SK-N-SH (cell line): ENCODE measurements at regions not wholly inside any gene's neighbourhood (a gene's known extent, or its start where the extent isn't known, plus 50 kb on each side); places are given as distances from the start of the nearest gene placed in this dataset.

Source experiments
- CTCF ChIA-PET: fragments of 300-600, 350-600 bp; formaldehyde crosslinking; extraction: SDS; loops from one replicate; lab custom pipeline; 2021; lab: Yijun Ruan, JAX
- POLR2A ChIA-PET: fragments of 350-600 bp; sonication (Branson Sonifier 250); formaldehyde crosslinking; extraction: SDS; loops from one replicate; lab custom pipeline; 2020; ENCODE audit warnings: antibody characterized with exemption, inconsistent platforms; lab: Yijun Ruan, JAX
- DNase-seq: peaks from one replicate; pipeline ENCODE4 v3.0.0; 2012
- H2AFZ ChIP-seq: fragments of 200-600 bp; sonication (generic); 2 replicates; pipeline ENCODE4 v1.8.1; 2016; ENCODE audit warnings: antibody characterized with exemption, mild to moderate bottlenecking, low read depth
- H3F3A ChIP-seq: fragments of 200-600 bp; sonication (generic); replicated peaks from 2 replicates; pipeline ENCODE3; 2016; ENCODE audit warnings: antibody characterized with exemption, mild to moderate bottlenecking; ENCODE audit not compliant: insufficient read depth
- H3K27ac ChIP-seq, 2 experiments: fragments of 200-500 bp in 1 of 2; fragments of 200-600 bp in 1 of 2; sonication (Bioruptor generic) in 1 of 2; sonication (generic), shearing (Covaris generic) in 1 of 2; 2 replicates each; pipeline versions ENCODE4 v1.5.1 to v1.6.1; 2014 to 2016; ENCODE audit warnings: low read depth in 2 of 2, inconsistent platforms in 1 of 2, low read length in 1 of 2, mild to moderate bottlenecking in 1 of 2, mixed read lengths in 1 of 2
- H3K27me3 ChIP-seq: fragments of 200-600 bp; sonication (generic), shearing (Covaris generic); 2 replicates; pipeline ENCODE4 v1.6.1; 2016; ENCODE audit warnings: mixed run types; ENCODE audit not compliant: insufficient read depth
- H3K36me3 ChIP-seq, 2 experiments: fragments of 200-500 bp in 1 of 2; fragments of 200-600 bp in 1 of 2; sonication (Bioruptor generic) in 1 of 2; sonication (generic) in 1 of 2; replicated peaks in 1 of 2; 2 replicates each; pipeline versions ENCODE3 to v1.5.1; 2014 to 2016; ENCODE audit warnings: low read length in 1 of 2, mild to moderate bottlenecking in 1 of 2; ENCODE audit not compliant: insufficient read depth in 2 of 2, control insufficient read depth in 1 of 2
- H3K4me1 ChIP-seq, 2 experiments: fragments of 200-500 bp in 1 of 2; fragments of 200-600 bp in 1 of 2; sonication (Bioruptor generic) in 1 of 2; sonication (generic), shearing (Covaris generic) in 1 of 2; 2 replicates each; pipeline versions ENCODE4 v1.5.1 to v1.6.1; 2014 to 2016; ENCODE audit warnings: low read depth in 1 of 2, low read length in 1 of 2, mixed run types in 1 of 2; ENCODE audit not compliant: insufficient read depth in 2 of 2, control insufficient read depth in 1 of 2
- H3K4me2 ChIP-seq: fragments of 200-600 bp; sonication (generic), shearing (Covaris generic); 2 replicates; pipeline ENCODE4 v1.6.1; 2017; ENCODE audit warnings: mixed run types
- H3K4me3 ChIP-seq, 2 experiments: fragments of 200-500 bp in 1 of 2; fragments of 200-600 bp in 1 of 2; sonication (Bioruptor generic) in 1 of 2; sonication (generic), shearing (Covaris generic) in 1 of 2; 2 replicates each; pipeline versions ENCODE4 v1.5.1 to v1.8.1; 2014 to 2016; ENCODE audit warnings: low read depth in 2 of 2, inconsistent platforms in 1 of 2, low read length in 1 of 2, mild to moderate bottlenecking in 1 of 2, mixed read lengths in 1 of 2, moderate library complexity in 1 of 2
- H3K79me2 ChIP-seq: fragments of 200-600 bp; sonication (generic); 2 replicates; pipeline ENCODE4 v1.8.1; 2017; ENCODE audit warnings: mild to moderate bottlenecking; ENCODE audit not compliant: insufficient read depth
- H3K9ac ChIP-seq: fragments of 200-600 bp; sonication (generic); 2 replicates; pipeline ENCODE4 v1.6.1; 2017; ENCODE audit warnings: mixed run types
- H3K9me2 ChIP-seq: fragments of 200-600 bp; sonication (generic); 2 replicates; pipeline ENCODE4 v1.6.1; 2017; ENCODE audit warnings: mixed run types
- H3K9me3 ChIP-seq: fragments of 200-600 bp; sonication (generic); 2 replicates; pipeline ENCODE4 v1.6.1; 2017; ENCODE audit warnings: mixed run types, mild to moderate bottlenecking, moderate library complexity
- H4K20me1 ChIP-seq: fragments of 200-600 bp; sonication (generic); 2 replicates; pipeline ENCODE4 v1.6.1; 2017; ENCODE audit warnings: mild to moderate bottlenecking, mixed run types; ENCODE audit not compliant: insufficient read depth
- CHD2 ChIP-seq: fragments of 150-350 bp; IDR thresholded peaks from 2 replicates; pipeline ENCODE4 v1.6.1; 2018; ENCODE audit warnings: low read length; ENCODE audit not compliant: partially characterized antibody
- ELF1 ChIP-seq: IDR thresholded peaks from 2 replicates; pipeline ENCODE4 v1.4.0; 2012
- EZH2phosphoT487 ChIP-seq: fragments of 200-600 bp; sonication (generic); IDR thresholded peaks from 2 replicates; pipeline ENCODE4 v1.6.1; 2017; ENCODE audit warnings: low read depth, mixed run types, mild to moderate bottlenecking, antibody characterized with exemption, moderate library complexity, borderline replicate concordance
- FOSL2 ChIP-seq: IDR thresholded peaks from 2 replicates; pipeline ENCODE4 v1.4.0; 2012; ENCODE audit warnings: low read depth, mild to moderate bottlenecking, moderate library complexity, borderline replicate concordance
- GABPA ChIP-seq: IDR thresholded peaks from 2 replicates; pipeline ENCODE4 v1.4.0; 2012; ENCODE audit warnings: low read depth, mild to moderate bottlenecking
- JUND ChIP-seq: IDR thresholded peaks from 2 replicates; pipeline ENCODE4 v1.4.0; 2012
- MEF2A ChIP-seq: IDR thresholded peaks from 2 replicates; pipeline ENCODE4 v1.4.0; 2012; ENCODE audit warnings: low read depth, borderline replicate concordance
- NFIC ChIP-seq: IDR thresholded peaks from 2 replicates; pipeline ENCODE4 v1.4.0; 2012; ENCODE audit warnings: borderline replicate concordance
- POLR2AphosphoS5 ChIP-seq: IDR thresholded peaks from 2 replicates; pipeline ENCODE4 v1.6.1; 2012; ENCODE audit warnings: low read depth, low read length
- RAD21 ChIP-seq: IDR thresholded peaks from 2 replicates; pipeline ENCODE4 v1.6.1; 2012; ENCODE audit warnings: mild to moderate bottlenecking, low read length
- SMC3 ChIP-seq: IDR thresholded peaks from 2 replicates; pipeline ENCODE4 v1.6.1; 2012; ENCODE audit warnings: low read depth, low read length, improper control_type of control experiment
- TEAD4 ChIP-seq: IDR thresholded peaks from 2 replicates; pipeline ENCODE4 v1.4.0; 2012; ENCODE audit warnings: mild to moderate bottlenecking, borderline replicate concordance; ENCODE audit not compliant: insufficient read depth
- YY1 ChIP-seq: IDR thresholded peaks from 2 replicates; pipeline ENCODE4 v1.4.0; 2012; ENCODE audit warnings: low read depth, mild to moderate bottlenecking
- WGBS: methylation state at CpG from one replicate; pipeline ENCODE4 v1.1.6; 2017; ENCODE audit warnings: low lambda C conversion rate; 5-methylcytosine and 5-hydroxymethylcytosine counted together
- TF ChIP-seq, protein P1 (sequence below): IDR thresholded peaks from 2 replicates; pipeline ENCODE4 v1.4.0; 2012; ENCODE audit warnings: low read depth
- TF ChIP-seq, protein P2 (sequence below): IDR thresholded peaks from 2 replicates; pipeline ENCODE4; 2012
- TF ChIP-seq, protein P3 (sequence below): fragments of 200-600 bp; sonication (generic); IDR thresholded peaks from 2 replicates; pipeline ENCODE4 v1.6.1; 2017; ENCODE audit warnings: antibody characterized with exemption, mild to moderate bottlenecking, moderate library complexity
- TF ChIP-seq, protein P4 (sequence below): IDR thresholded peaks from 2 replicates; pipeline ENCODE4 v1.4.0; 2012; ENCODE audit warnings: low read depth, borderline replicate concordance
- TF ChIP-seq, protein P5 (sequence below): IDR thresholded peaks from 2 replicates; pipeline ENCODE4 v1.6.1; 2012; ENCODE audit warnings: mild to moderate bottlenecking, low read depth, low read length, moderate library complexity
- TF ChIP-seq, protein P6 (sequence below): fragments of 150-350 bp; IDR thresholded peaks from 2 replicates; pipeline ENCODE4 v1.6.1; 2017; ENCODE audit warnings: antibody characterized with exemption, low read length, low read depth, borderline replicate concordance

DNA sequence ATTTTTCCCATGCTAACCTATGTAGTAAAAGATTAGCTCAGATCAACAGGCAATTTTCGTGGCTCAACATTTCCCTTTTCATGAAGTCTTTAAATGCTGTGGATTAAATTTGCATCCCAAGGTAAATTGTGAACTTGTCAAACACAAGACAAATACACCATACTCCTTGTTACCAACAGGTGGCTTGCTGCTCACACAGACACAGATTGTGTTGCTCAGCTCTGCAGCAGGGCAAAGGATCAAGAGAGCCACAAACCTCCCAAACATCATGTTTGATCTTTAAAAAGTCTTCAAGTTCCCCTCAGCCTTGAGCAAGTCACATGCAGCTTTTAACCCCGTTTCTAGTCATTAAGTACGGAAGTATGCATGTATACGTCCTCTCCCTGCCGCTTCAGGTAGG, 119.6 kb upstream of the CNTNAP4 start:
- H3K4me3 ChIP-seq: no peak overlapping the region
- H2AFZ ChIP-seq: no peak overlapping the region
- TF ChIP-seq YY1 (no peak), TEAD4 (no peak), SMC3 (no peak), CHD2 (no peak), ELF1 (no peak), GABPA (no peak)
- TF ChIP-seq, protein P1, sequence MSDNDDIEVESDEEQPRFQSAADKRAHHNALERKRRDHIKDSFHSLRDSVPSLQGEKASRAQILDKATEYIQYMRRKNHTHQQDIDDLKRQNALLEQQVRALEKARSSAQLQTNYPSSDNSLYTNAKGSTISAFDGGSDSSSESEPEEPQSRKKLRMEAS: no peak
- no peak overlapping the region for H3K9ac ChIP-seq
- DNase-seq: no peak
- H3K9me3 ChIP-seq: no peaks in the 10 kb centered on the region; the same call in 1 of the 2 replicates
- H3K9me2 ChIP-seq: 0 out of 2 replicates have a peak, but pooled peaks cover 4% of the 10 kb centered on the region
- no peak overlapping the region for H3K4me2 ChIP-seq
- ChIA-PET POLR2A (no interaction called here), CTCF (no interaction called here)
- WGBS: 45% methylated on average over 5 of the region's 5 CpGs
- no peaks in the 10 kb centered on the region for H3F3A ChIP-seq
- H3K27me3 ChIP-seq: no peaks in the 10 kb centered on the region
- H4K20me1 ChIP-seq: no peaks in the 10 kb centered on the region
- H3K79me2 ChIP-seq: no peaks in the 10 kb centered on the region
- H3K36me3 ChIP-seq: no peaks in the 10 kb centered on the region
- no peaks in the 10 kb centered on the region for H3K4me1 ChIP-seq
- H3K27ac ChIP-seq: no peak overlapping the region

DNA sequence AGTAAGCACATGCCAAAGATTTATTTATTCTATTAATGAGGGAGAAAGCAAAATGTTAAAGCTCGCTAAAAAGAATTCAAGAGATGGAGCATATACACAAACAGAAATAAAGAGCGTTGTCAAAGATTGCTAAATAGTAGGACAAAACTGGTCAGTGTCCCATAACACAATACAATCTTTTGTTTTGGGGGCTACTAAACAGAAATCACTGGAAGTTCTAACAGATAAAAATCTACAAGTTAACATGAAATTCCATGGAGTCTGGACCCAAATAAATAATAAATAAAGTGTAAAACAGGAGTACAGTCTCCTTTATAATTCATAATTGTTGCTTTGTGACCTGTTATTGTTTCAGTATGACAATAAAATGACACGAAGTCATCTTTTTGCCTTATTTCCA, 115.2 kb upstream of the CNTNAP4 start:
- no peaks in the 10 kb centered on the region for H3F3A ChIP-seq
- CTCF ChIA-PET: no interaction called here
- H3K27me3 ChIP-seq: no peaks in the 10 kb centered on the region
- H3K4me1 ChIP-seq: no peaks in the 10 kb centered on the region
- no peaks in the 10 kb centered on the region for H3K9me2 ChIP-seq
- TF ChIP-seq, protein P1: no peak
- TF ChIP-seq, protein P2, sequence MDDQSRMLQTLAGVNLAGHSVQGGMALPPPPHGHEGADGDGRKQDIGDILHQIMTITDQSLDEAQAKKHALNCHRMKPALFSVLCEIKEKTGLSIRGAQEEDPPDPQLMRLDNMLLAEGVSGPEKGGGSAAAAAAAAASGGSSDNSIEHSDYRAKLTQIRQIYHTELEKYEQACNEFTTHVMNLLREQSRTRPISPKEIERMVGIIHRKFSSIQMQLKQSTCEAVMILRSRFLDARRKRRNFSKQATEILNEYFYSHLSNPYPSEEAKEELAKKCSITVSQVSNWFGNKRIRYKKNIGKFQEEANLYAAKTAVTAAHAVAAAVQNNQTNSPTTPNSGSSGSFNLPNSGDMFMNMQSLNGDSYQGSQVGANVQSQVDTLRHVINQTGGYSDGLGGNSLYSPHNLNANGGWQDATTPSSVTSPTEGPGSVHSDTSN: no peak
- TF ChIP-seq EZH2phosphoT487: no peak
- no peak for TF ChIP-seq NFIC
- TF ChIP-seq JUND: no peak
- TF ChIP-seq, protein P3, sequence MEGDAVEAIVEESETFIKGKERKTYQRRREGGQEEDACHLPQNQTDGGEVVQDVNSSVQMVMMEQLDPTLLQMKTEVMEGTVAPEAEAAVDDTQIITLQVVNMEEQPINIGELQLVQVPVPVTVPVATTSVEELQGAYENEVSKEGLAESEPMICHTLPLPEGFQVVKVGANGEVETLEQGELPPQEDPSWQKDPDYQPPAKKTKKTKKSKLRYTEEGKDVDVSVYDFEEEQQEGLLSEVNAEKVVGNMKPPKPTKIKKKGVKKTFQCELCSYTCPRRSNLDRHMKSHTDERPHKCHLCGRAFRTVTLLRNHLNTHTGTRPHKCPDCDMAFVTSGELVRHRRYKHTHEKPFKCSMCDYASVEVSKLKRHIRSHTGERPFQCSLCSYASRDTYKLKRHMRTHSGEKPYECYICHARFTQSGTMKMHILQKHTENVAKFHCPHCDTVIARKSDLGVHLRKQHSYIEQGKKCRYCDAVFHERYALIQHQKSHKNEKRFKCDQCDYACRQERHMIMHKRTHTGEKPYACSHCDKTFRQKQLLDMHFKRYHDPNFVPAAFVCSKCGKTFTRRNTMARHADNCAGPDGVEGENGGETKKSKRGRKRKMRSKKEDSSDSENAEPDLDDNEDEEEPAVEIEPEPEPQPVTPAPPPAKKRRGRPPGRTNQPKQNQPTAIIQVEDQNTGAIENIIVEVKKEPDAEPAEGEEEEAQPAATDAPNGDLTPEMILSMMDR: no peak
- TF ChIP-seq POLR2AphosphoS5: no peak
- TF ChIP-seq, protein P4, sequence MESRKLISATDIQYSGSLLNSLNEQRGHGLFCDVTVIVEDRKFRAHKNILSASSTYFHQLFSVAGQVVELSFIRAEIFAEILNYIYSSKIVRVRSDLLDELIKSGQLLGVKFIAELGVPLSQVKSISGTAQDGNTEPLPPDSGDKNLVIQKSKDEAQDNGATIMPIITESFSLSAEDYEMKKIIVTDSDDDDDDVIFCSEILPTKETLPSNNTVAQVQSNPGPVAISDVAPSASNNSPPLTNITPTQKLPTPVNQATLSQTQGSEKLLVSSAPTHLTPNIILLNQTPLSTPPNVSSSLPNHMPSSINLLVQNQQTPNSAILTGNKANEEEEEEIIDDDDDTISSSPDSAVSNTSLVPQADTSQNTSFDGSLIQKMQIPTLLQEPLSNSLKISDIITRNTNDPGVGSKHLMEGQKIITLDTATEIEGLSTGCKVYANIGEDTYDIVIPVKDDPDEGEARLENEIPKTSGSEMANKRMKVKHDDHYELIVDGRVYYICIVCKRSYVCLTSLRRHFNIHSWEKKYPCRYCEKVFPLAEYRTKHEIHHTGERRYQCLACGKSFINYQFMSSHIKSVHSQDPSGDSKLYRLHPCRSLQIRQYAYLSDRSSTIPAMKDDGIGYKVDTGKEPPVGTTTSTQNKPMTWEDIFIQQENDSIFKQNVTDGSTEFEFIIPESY: no peak
- TF ChIP-seq, protein P5, sequence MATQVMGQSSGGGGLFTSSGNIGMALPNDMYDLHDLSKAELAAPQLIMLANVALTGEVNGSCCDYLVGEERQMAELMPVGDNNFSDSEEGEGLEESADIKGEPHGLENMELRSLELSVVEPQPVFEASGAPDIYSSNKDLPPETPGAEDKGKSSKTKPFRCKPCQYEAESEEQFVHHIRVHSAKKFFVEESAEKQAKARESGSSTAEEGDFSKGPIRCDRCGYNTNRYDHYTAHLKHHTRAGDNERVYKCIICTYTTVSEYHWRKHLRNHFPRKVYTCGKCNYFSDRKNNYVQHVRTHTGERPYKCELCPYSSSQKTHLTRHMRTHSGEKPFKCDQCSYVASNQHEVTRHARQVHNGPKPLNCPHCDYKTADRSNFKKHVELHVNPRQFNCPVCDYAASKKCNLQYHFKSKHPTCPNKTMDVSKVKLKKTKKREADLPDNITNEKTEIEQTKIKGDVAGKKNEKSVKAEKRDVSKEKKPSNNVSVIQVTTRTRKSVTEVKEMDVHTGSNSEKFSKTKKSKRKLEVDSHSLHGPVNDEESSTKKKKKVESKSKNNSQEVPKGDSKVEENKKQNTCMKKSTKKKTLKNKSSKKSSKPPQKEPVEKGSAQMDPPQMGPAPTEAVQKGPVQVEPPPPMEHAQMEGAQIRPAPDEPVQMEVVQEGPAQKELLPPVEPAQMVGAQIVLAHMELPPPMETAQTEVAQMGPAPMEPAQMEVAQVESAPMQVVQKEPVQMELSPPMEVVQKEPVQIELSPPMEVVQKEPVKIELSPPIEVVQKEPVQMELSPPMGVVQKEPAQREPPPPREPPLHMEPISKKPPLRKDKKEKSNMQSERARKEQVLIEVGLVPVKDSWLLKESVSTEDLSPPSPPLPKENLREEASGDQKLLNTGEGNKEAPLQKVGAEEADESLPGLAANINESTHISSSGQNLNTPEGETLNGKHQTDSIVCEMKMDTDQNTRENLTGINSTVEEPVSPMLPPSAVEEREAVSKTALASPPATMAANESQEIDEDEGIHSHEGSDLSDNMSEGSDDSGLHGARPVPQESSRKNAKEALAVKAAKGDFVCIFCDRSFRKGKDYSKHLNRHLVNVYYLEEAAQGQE: no peak
- TF ChIP-seq FOSL2: no peak
- TF ChIP-seq MEF2A: no peak
- TF ChIP-seq RAD21: no peak
- TF ChIP-seq, protein P6, sequence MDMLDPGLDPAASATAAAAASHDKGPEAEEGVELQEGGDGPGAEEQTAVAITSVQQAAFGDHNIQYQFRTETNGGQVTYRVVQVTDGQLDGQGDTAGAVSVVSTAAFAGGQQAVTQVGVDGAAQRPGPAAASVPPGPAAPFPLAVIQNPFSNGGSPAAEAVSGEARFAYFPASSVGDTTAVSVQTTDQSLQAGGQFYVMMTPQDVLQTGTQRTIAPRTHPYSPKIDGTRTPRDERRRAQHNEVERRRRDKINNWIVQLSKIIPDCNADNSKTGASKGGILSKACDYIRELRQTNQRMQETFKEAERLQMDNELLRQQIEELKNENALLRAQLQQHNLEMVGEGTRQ: no peak
- no peak overlapping the region for H3K9ac ChIP-seq
- no peak overlapping the region for H2AFZ ChIP-seq
- DNase-seq: no peak
- no peaks in the 10 kb centered on the region for H3K9me3 ChIP-seq
- no peak overlapping the region for H3K27ac ChIP-seq
- no peaks in the 10 kb centered on the region for H3K36me3 ChIP-seq
- no peak overlapping the region for H3K4me3 ChIP-seq
- no peaks in the 10 kb centered on the region for H3K79me2 ChIP-seq
- no peak overlapping the region for H3K4me2 ChIP-seq
- no peaks in the 10 kb centered on the region for H4K20me1 ChIP-seq
- WGBS: 16% methylated on average over 3 of the region's 3 CpGs
- POLR2A ChIA-PET: no interaction called here
